Heart left ventricle (tissue), 16 donors: ENCODE measurements at regions not wholly inside any gene's neighbourhood (a gene's known extent, or its start where the extent isn't known, plus 50 kb on each side); places are given as distances from the start of the nearest gene placed in this dataset.
A peak's percentile ranks its signal among the peaks of the same experiment; 100 is the strongest.

Source experiments
- ATAC-seq, 4 donors: fragments of 200-7000 bp; cut with Tn5 transposase; one replicate each; pipeline ENCODE4 v1.9.1; 2020 to 2022; ENCODE audit warnings: moderate library complexity in 4 of 4, mild to moderate bottlenecking in 3 of 4, moderate number of reproducible peaks in 1 of 4
- DNase-seq, 5 donors: peaks; one replicate each; pipeline ENCODE4 v3.0.0-alpha.2; 2020
- H3K27ac ChIP-seq, 12 donors: fragments of 200-600 bp; sonication (generic) in 4 of 12; one replicate each; pipeline versions ENCODE4 v1.5.0 to v1.8.0; 2016 to 2022; ENCODE audit warnings: mild to moderate bottlenecking in 2 of 12
- H3K27me3 ChIP-seq, 9 donors: fragments of 200-600 bp; sonication (generic) in 2 of 9; one replicate each; pipeline versions ENCODE4 v1.5.1 to v1.8.0; 2016 to 2022; ENCODE audit warnings: mild to moderate bottlenecking in 3 of 9
- H3K36me3 ChIP-seq, 9 donors: fragments of 200-600 bp; sonication (generic) in 2 of 9; one replicate each; pipeline versions ENCODE4 v1.5.0 to v1.8.0; 2018 to 2022; ENCODE audit warnings: mild to moderate bottlenecking in 2 of 9
- H3K4me1 ChIP-seq, 12 donors: fragments of 200-600 bp; sonication (generic) in 4 of 12; one replicate each; pipeline versions ENCODE4 v1.5.0 to v1.8.0; 2016 to 2022; ENCODE audit warnings: mild to moderate bottlenecking in 3 of 12
- H3K4me3 ChIP-seq, 12 donors: fragments of 200-600 bp; sonication (generic) in 4 of 12; one replicate each; pipeline versions ENCODE4 v1.5.0 to v1.8.0; 2017 to 2022; ENCODE audit warnings: mild to moderate bottlenecking in 9 of 12, moderate library complexity in 4 of 12
- H3K9me3 ChIP-seq, 12 donors: fragments of 200-600 bp; sonication (generic) in 4 of 12; one replicate each; pipeline versions ENCODE4 v1.5.0 to v1.8.0; 2016 to 2022; ENCODE audit warnings: mild to moderate bottlenecking in 1 of 12
- POLR2A ChIP-seq, 2 donors: fragments of 450-650 bp; IDR thresholded peaks; one replicate each; pipeline ENCODE4 v1.6.1; 2017; ENCODE audit warnings: antibody characterized with exemption in 2 of 2, mild to moderate bottlenecking in 2 of 2, moderate library complexity in 2 of 2
- WGBS, 4 donors: extraction: QIAGEN DNeasy Blood & Tissue Kit in 2 of 4; methylation state at CpG; one replicate each; pipeline versions ENCODE4 v1.1.5 to v1.1.7; 2013 to 2018; 5-methylcytosine and 5-hydroxymethylcytosine counted together
- intact Hi-C, 10 donors: fragments of 100-400 bp; cut with DNase I; formaldehyde crosslinking; loops; one replicate each; pipeline versions ENCODE4 v1.11.1 to v1.14.2; 2022
- TF ChIP-seq, protein P1 (sequence below), 12 donors: fragments of 200-600 bp; sonication (generic) in 4 of 12; IDR thresholded peaks; one replicate each; pipeline versions ENCODE4 v1.5.0 to v1.8.0; 2018 to 2022; ENCODE audit warnings: antibody characterized with exemption in 12 of 12, mild to moderate bottlenecking in 5 of 12
- donor health status: ischemic (EF 13 %, LVEDD 7.1; RV severe dilation, severe dysfunction).
- donor health status: healthy with polysubstance abuse.
- donor health status: DM: no; HTN: yes; CAD: no.
- donor health status: DM: no; HTN: no; CAD: no.
- donor health status: ischemic (EF 25% LVEDD 6.9; RV normal size, moderate dysfunction).
- donor health status: ischemic (EF 25% LVEDD 5.7; RV mildly dilated, moderate dysfunction).
- donor health status: healthy.
- donor health status: DM: yes; HTN: yes; CAD: no.
- donor health status: ischemic (EF 35%, LVEDD 5.7; RV mildly dilated, moderate dysfunction).
- donor health status: nonischemic (EF 11% LVEDD 7.7; RV severe dilation, severe dysfunction).
- donor health status: DM: yes; HTN: yes; CAD: no.
- donor health status: PGD.
- donor health status: ischemic (EF 29% LVEDD 5.4; RV normal size, mild dysfunction).
- donor health status: nonischemic (EF 23%, LVEDD 6.1; RV moderate dilation, normal function).

DNA sequence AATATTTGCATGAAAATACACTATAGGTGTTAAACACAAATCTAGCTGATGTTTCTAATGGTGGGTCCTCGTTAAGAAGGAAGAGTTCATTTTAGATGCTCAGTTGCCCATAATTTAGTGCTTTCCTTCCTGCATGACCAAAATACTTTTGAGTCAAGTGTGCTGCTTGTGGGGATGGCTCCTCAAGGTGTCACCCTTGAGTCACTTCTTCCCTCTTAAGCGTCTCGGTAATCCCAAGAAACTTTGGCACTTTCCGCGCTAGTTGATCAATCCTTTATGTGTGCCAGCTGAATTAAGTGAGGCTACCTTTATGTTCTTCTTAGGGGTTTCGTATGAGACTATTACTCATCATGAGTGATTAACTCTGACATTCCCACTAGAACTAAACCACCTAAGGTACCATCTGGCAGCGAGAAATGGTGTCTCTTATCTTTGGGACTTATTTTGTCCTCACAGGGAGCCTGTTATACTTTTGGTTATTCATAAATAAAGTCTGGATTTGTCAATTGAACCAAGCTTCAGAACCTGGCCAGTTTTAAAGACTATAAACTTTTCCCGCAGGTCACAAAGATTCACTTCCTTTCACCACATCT lies 106.8 kb downstream of the NHLRC3 start:
- peak; percentile 57 to 77 (median 74) for ATAC-seq
- intact Hi-C loops = loop anchor here (1.0 to 10.0 kb wide), 13 partner anchors 90 to 472 kb away; partner anchors contain the start of gene LHFPL6 (in 1 of the 10)
- Histone ChIP-seq H3K27me3 (no peaks in the 10 kb centered on the region), H3K4me3 (peak overlapping the region in 7 of 12 donors; percentile 13 to 52 (median 21)), H3K4me1 (peaks cover 0 to 20% (median 0%) of the 10 kb centered on the region in 12 donors), H3K27ac (peak overlapping the region in 6 of 12 donors; percentile 1 to 47 (median 23)), H3K36me3 (no peaks in the 10 kb centered on the region), H3K9me3 (peaks cover 0 to 4% (median 0%) of the 10 kb centered on the region in 12 donors)
- WGBS, 4 donors = 15 to 27% (median 20%) methylated on average over 8 of the region's 8 CpGs
- peak in 4 of 5 donors; percentile 47 to 65 (median 62) for DNase-seq
- no peak for TF ChIP-seq POLR2A (IDR thresholded peaks at IDR 0.05)
- TF ChIP-seq, protein P1, sequence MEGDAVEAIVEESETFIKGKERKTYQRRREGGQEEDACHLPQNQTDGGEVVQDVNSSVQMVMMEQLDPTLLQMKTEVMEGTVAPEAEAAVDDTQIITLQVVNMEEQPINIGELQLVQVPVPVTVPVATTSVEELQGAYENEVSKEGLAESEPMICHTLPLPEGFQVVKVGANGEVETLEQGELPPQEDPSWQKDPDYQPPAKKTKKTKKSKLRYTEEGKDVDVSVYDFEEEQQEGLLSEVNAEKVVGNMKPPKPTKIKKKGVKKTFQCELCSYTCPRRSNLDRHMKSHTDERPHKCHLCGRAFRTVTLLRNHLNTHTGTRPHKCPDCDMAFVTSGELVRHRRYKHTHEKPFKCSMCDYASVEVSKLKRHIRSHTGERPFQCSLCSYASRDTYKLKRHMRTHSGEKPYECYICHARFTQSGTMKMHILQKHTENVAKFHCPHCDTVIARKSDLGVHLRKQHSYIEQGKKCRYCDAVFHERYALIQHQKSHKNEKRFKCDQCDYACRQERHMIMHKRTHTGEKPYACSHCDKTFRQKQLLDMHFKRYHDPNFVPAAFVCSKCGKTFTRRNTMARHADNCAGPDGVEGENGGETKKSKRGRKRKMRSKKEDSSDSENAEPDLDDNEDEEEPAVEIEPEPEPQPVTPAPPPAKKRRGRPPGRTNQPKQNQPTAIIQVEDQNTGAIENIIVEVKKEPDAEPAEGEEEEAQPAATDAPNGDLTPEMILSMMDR (IDR thresholded peaks at IDR 0.05) = peak; percentile 62 to 91 (median 84)

DNA sequence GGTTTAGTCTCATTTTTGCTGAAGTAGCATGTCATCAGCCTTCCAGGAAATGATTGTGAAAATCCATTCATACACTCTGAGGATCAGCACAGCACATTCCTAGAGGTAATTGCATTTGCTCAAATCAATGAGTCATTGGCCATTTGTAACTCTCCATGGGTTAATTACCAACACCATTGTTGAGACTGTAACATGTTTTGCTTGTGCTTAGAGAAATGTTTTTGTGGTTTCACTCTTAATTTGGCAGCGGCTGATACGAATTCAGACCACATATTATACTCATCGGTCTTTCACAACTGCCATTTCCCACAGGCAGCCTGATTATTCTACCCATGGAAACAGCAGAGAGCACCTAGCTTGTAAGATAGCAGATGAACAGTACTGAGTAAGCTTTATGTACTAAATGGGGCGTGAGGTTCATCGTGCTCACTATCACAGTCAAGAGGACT lies 110.3 kb downstream of the NHLRC3 start:
- intact Hi-C loops = loop anchor here in 8 of 10 donors (5.0 to 10.0 kb wide), 9 partner anchors 94 to 464 kb away; partner anchors contain the start of gene LHFPL6 (in 1 of the 8)
- no peak for TF ChIP-seq POLR2A (IDR thresholded peaks at IDR 0.05)
- Histone ChIP-seq H3K9me3 (peaks cover 0 to 8% (median 2%) of the 10 kb centered on the region in 12 donors), H3K36me3 (no peaks in the 10 kb centered on the region), H3K27me3 (no peaks in the 10 kb centered on the region), H3K4me3 (no peak overlapping the region), H3K27ac (peak overlapping the region in 2 of 12 donors; percentile 3 to 17), H3K4me1 (peaks cover 0 to 20% (median 0%) of the 10 kb centered on the region in 12 donors)
- peak; percentile 46 to 90 (median 54) for ATAC-seq
- WGBS, 4 donors = 45 to 65% (median 56%) methylated on average over 5 of the region's 5 CpGs
- DNase-seq = no peak

DNA sequence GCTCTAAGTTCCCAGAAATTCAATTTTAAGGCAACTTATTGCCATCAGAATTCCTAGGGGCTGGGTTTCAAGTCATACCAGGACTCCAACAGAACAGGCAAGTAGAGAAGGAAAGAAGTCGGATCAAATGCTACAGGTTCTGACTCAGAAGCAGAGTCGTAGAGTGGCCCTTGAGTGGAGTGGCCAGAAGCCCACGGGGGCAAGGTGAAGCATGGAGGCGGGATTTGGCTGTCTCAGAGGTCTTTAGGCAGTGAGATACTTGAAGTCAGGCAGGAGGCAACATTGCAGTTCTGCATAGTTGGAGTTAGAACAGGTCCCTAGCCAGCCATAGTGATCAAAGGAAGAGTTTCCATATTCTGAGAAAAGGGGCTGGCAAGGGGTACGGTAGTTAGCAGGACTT lies 111.6 kb downstream of the NHLRC3 start:
- no peak for ATAC-seq
- intact Hi-C loops = loop anchor here in 8 of 10 donors (5.0 to 10.0 kb wide), 9 partner anchors 95 to 462 kb away; partner anchors contain the start of gene LHFPL6 (in 1 of the 8)
- Histone ChIP-seq H3K9me3 (peaks cover 0 to 8% (median 2%) of the 10 kb centered on the region in 12 donors), H3K4me3 (no peak overlapping the region), H3K4me1 (peaks cover 0 to 16% (median 0%) of the 10 kb centered on the region in 12 donors), H3K27ac (no peak overlapping the region), H3K27me3 (no peaks in the 10 kb centered on the region), H3K36me3 (no peaks in the 10 kb centered on the region)
- no peak for DNase-seq
- TF ChIP-seq, protein P1 (IDR thresholded peaks at IDR 0.05) = no peak
- TF ChIP-seq POLR2A (IDR thresholded peaks at IDR 0.05) = no peak
- WGBS, 4 donors = 95 to 97% (median 95%) methylated on average over 5 of the region's 5 CpGs

DNA sequence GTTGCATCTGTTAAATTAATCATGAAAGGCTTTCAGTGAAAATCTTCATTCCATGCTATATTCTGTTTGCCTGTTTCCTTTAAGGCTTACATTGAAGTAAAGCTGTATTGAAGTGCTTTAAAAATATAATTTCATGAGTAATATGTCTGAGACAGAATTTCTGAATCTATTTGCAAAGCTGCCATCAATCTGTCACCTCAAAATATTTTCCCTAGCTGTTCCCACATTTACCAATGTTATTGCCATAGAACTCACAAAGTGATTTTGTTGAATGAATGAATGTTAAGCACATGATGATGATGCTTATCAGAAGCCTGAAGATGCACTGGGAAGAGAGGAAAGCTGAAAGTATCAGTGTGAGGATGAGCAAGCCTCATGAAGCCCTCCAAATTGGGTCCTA lies 115.8 kb downstream of the NHLRC3 start:
- TF ChIP-seq, protein P1 (IDR thresholded peaks at IDR 0.05) = no peak
- TF ChIP-seq POLR2A (IDR thresholded peaks at IDR 0.05) = no peak
- Histone ChIP-seq H3K9me3 (peaks cover 0 to 8% (median 0%) of the 10 kb centered on the region in 12 donors), H3K4me3 (no peak overlapping the region), H3K36me3 (no peaks in the 10 kb centered on the region), H3K27me3 (no peaks in the 10 kb centered on the region), H3K27ac (no peak overlapping the region), H3K4me1 (peaks cover 0 to 13% (median 2%) of the 10 kb centered on the region in 12 donors)
- no peak for ATAC-seq
- intact Hi-C loops = no loop called here
- no peak for DNase-seq
